Mesenchymal stem cell (in vitro differentiated cells and primary cell): ENCODE measurements at regions not wholly inside any gene's neighbourhood (a gene's known extent, or its start where the extent isn't known, plus 50 kb on each side); places are given as distances from the start of the nearest gene placed in this dataset.

ENCODE experiments used
- DNase-seq: peaks from one replicate; pipeline ENCODE4 v3.0.0-alpha.2; 2013
- H2AFZ ChIP-seq: one replicate; pipeline ENCODE4 v1.6.1; 2013; ENCODE audit warnings: low read depth, mild to moderate bottlenecking, control low read depth, inconsistent platforms, low read length, moderate library complexity
- H2AK5ac ChIP-seq: 2 replicates; pipeline ENCODE4 v1.6.1; 2013; ENCODE audit warnings: low read length, moderate library complexity, mild to moderate bottlenecking, inconsistent platforms; ENCODE audit not compliant: severe bottlenecking
- H2BK120ac ChIP-seq: one replicate; pipeline ENCODE4 v1.6.1; 2013; ENCODE audit warnings: low read depth, mild to moderate bottlenecking, inconsistent platforms, low read length, moderate library complexity
- H2BK12ac ChIP-seq, 2 experiments: one replicate each; pipeline ENCODE4 v1.6.1; 2013; ENCODE audit warnings: inconsistent platforms in 2 of 2, low read length in 2 of 2, mild to moderate bottlenecking in 2 of 2, moderate library complexity in 2 of 2, control low read depth in 1 of 2
- H2BK15ac ChIP-seq: one replicate; pipeline ENCODE4 v1.6.1; 2013; ENCODE audit warnings: mild to moderate bottlenecking, low read depth, inconsistent platforms; ENCODE audit not compliant: poor library complexity, severe bottlenecking
- H2BK5ac ChIP-seq: 2 replicates; pipeline ENCODE4 v1.6.1; 2013; ENCODE audit warnings: low read depth, mild to moderate bottlenecking, low read length, control low read depth, inconsistent platforms; ENCODE audit not compliant: poor library complexity, severe bottlenecking
- H3K14ac ChIP-seq, 2 experiments: one replicate each; pipeline ENCODE4 v1.6.1; 2013; ENCODE audit warnings: inconsistent platforms in 2 of 2, low read length in 2 of 2, control low read depth in 1 of 2, mild to moderate bottlenecking in 1 of 2, moderate library complexity in 1 of 2
- H3K18ac ChIP-seq, 2 experiments: one replicate each; pipeline ENCODE4 v1.6.1; 2013; ENCODE audit warnings: inconsistent platforms in 2 of 2, low read length in 2 of 2, control low read depth in 1 of 2, low read depth in 1 of 2, mild to moderate bottlenecking in 1 of 2
- H3K23ac ChIP-seq, 2 experiments: one replicate each; pipeline ENCODE4 v1.6.1; 2013; ENCODE audit warnings: inconsistent platforms in 2 of 2, low read length in 2 of 2, mild to moderate bottlenecking in 2 of 2, moderate library complexity in 2 of 2, control low read depth in 1 of 2
- H3K27ac ChIP-seq: 2 replicates; pipeline ENCODE4 v1.5.1; 2013; ENCODE audit warnings: mild to moderate bottlenecking, moderate library complexity, low read length, control low read depth, inconsistent platforms; ENCODE audit not compliant: poor library complexity, severe bottlenecking
- H3K27me3 ChIP-seq, 2 experiments: 2 replicates each; pipeline versions ENCODE4 v1.6.1 to v1.7.0; 2013; ENCODE audit warnings: low read length in 2 of 2, mild to moderate bottlenecking in 2 of 2, moderate library complexity in 2 of 2, control low read depth in 1 of 2, inconsistent platforms in 1 of 2; ENCODE audit not compliant: control insufficient read depth in 1 of 2, insufficient read depth in 1 of 2
- H3K36me3 ChIP-seq, 2 experiments: 2 replicates each; pipeline versions ENCODE4 v1.6.1 to v1.7.0; 2013; ENCODE audit warnings: low read length in 2 of 2, control low read depth in 1 of 2, inconsistent platforms in 1 of 2, low read depth in 1 of 2, mild to moderate bottlenecking in 1 of 2; ENCODE audit not compliant: insufficient read depth in 2 of 2, control insufficient read depth in 1 of 2
- H3K4ac ChIP-seq, 2 experiments: one replicate each; pipeline ENCODE4 v1.6.1; 2013; ENCODE audit warnings: inconsistent platforms in 2 of 2, low read length in 2 of 2, mild to moderate bottlenecking in 2 of 2, moderate library complexity in 2 of 2, control low read depth in 1 of 2, low read depth in 1 of 2
- H3K4me1 ChIP-seq: 2 replicates; pipeline ENCODE4 v1.6.1; 2013; ENCODE audit warnings: low read depth, low read length, control low read depth; ENCODE audit not compliant: control insufficient read depth, insufficient read depth
- H3K4me2 ChIP-seq: 2 replicates; pipeline ENCODE4 v1.6.1; 2013; ENCODE audit warnings: low read length, mild to moderate bottlenecking, inconsistent platforms; ENCODE audit not compliant: poor library complexity, severe bottlenecking
- H3K4me3 ChIP-seq, 2 experiments: 2 replicates each; pipeline versions ENCODE4 v1.5.1 to v1.7.0; 2013; ENCODE audit warnings: low read length in 2 of 2, mild to moderate bottlenecking in 2 of 2, control low read depth in 1 of 2, low read depth in 1 of 2; ENCODE audit not compliant: insufficient read depth in 1 of 2
- H3K79me1 ChIP-seq: replicated peaks from 2 replicates; pipeline ENCODE4 v1.6.1; 2013; ENCODE audit warnings: mild to moderate bottlenecking, control low read depth, low read length, inconsistent platforms; ENCODE audit not compliant: poor library complexity, severe bottlenecking
- H3K9ac ChIP-seq: 2 replicates; pipeline ENCODE4 v1.7.0; 2013; ENCODE audit warnings: mild to moderate bottlenecking, low read length, moderate library complexity
- H3K9me3 ChIP-seq: 2 replicates; pipeline ENCODE4 v1.7.0; 2013; ENCODE audit warnings: mild to moderate bottlenecking, low read length; ENCODE audit not compliant: control insufficient read depth
- H4K8ac ChIP-seq: one replicate; pipeline ENCODE4 v1.6.1; 2013; ENCODE audit warnings: inconsistent platforms, mild to moderate bottlenecking, low read length, moderate library complexity
- H4K91ac ChIP-seq: one replicate; pipeline ENCODE4 v1.6.1; 2013; ENCODE audit warnings: mild to moderate bottlenecking, low read length, inconsistent platforms
- WGBS: methylation state at CpG from one replicate; pipeline ENCODE4 v1.1.7; 2013; ENCODE audit warnings: mixed read lengths; 5-methylcytosine and 5-hydroxymethylcytosine counted together

GRCh38 chrY:13026906-13027305 is 122.2 kb downstream of the DDX3Y start:
- Histone ChIP-seq H3K4me3 (no peak overlapping the region), H2BK120ac (no peak overlapping the region), H4K91ac (no peak overlapping the region), H3K27ac (no peak overlapping the region), H2BK5ac (no peak overlapping the region), H3K79me1 (no peaks in the 10 kb centered on the region), H3K14ac (no peak overlapping the region), H3K9ac (no peak overlapping the region), H3K23ac (no peak overlapping the region), H4K8ac (no peak overlapping the region), H3K4ac (no peak overlapping the region), H3K4me2 (no peak overlapping the region), H2BK15ac (no peak overlapping the region), H3K27me3 (no peaks in the 10 kb centered on the region), H3K9me3 (no peaks in the 10 kb centered on the region), H3K4me1 (no peaks in the 10 kb centered on the region), H3K18ac (no peak overlapping the region), H3K36me3 (no peaks in the 10 kb centered on the region), H2AFZ (no peak overlapping the region), H2BK12ac (no peak overlapping the region), H2AK5ac (no peak overlapping the region)
- WGBS, result no CpG with 5 or more reads among the region's 2 CpGs
- DNase-seq, result no peak

GRCh38 chrY:13040232-13040631 is 135.6 kb downstream of the DDX3Y start:
- no peaks in the 10 kb centered on the region for H3K27me3 ChIP-seq
- no peak overlapping the region for H2AK5ac ChIP-seq
- no peak overlapping the region for H3K4ac ChIP-seq
- no peaks in the 10 kb centered on the region for H3K4me1 ChIP-seq
- no peak overlapping the region for H2AFZ ChIP-seq
- H2BK15ac ChIP-seq, result no peak overlapping the region
- H4K8ac ChIP-seq, result no peak overlapping the region
- no peak overlapping the region for H4K91ac ChIP-seq
- no peak overlapping the region for H3K23ac ChIP-seq
- no peak overlapping the region for H2BK12ac ChIP-seq
- WGBS, result 80% methylated on average over 1 of the region's 2 CpGs
- H3K18ac ChIP-seq, result no peak overlapping the region
- no peak overlapping the region for H2BK5ac ChIP-seq
- no peak overlapping the region for H3K27ac ChIP-seq
- no peak overlapping the region for H3K4me3 ChIP-seq
- no peak overlapping the region for H3K14ac ChIP-seq
- no peaks in the 10 kb centered on the region for H3K79me1 ChIP-seq
- H2BK120ac ChIP-seq, result no peak overlapping the region
- DNase-seq, result no peak
- H3K9ac ChIP-seq, result no peak overlapping the region
- no peaks in the 10 kb centered on the region for H3K9me3 ChIP-seq
- H3K4me2 ChIP-seq, result no peak overlapping the region
- no peaks in the 10 kb centered on the region for H3K36me3 ChIP-seq

- no peak overlapping the region for H4K91ac ChIP-seq
- no peak overlapping the region for H2BK5ac ChIP-seq
- no peak overlapping the region for H3K23ac ChIP-seq
- H3K4me2 ChIP-seq, result no peak overlapping the region
- H2BK12ac ChIP-seq, result no peak overlapping the region
- H3K27ac ChIP-seq, result no peak overlapping the region
- no peaks in the 10 kb centered on the region for H3K36me3 ChIP-seq
- no peak overlapping the region for H3K14ac ChIP-seq
- DNase-seq, result no peak
- H3K4me1 ChIP-seq, result no peaks in the 10 kb centered on the region
- H3K18ac ChIP-seq, result no peak overlapping the region
- H3K9ac ChIP-seq, result no peak overlapping the region
- H3K27me3 ChIP-seq, result no peaks in the 10 kb centered on the region
- no peak overlapping the region for H2BK15ac ChIP-seq
- no peak overlapping the region for H2AFZ ChIP-seq
- H3K4ac ChIP-seq, result no peak overlapping the region
- H2BK120ac ChIP-seq, result no peak overlapping the region
- no peak overlapping the region for H2AK5ac ChIP-seq
- H3K9me3 ChIP-seq, result no peaks in the 10 kb centered on the region
- no peak overlapping the region for H4K8ac ChIP-seq
- H3K79me1 ChIP-seq, result no peaks in the 10 kb centered on the region
- H3K4me3 ChIP-seq, result no peak overlapping the region
Observed at GRCh38 chrY:13053501-13053900, 148.8 kb downstream of the DDX3Y start.

GRCh38 chrY:13066372-13066771 is 161.7 kb downstream of the DDX3Y start:
- Histone ChIP-seq H3K14ac (no peak overlapping the region), H3K4me3 (no peak overlapping the region)

More at GRCh38 chrY:13066372-13066771, 161.7 kb downstream of the DDX3Y start:
- no peaks in the 10 kb centered on the region for H3K4me1 ChIP-seq
- H3K4ac ChIP-seq, result no peak overlapping the region
- H2BK5ac ChIP-seq, result no peak overlapping the region
- H2AK5ac ChIP-seq, result no peak overlapping the region
- no peak overlapping the region for H2AFZ ChIP-seq
- no peak overlapping the region for H3K27ac ChIP-seq
- H2BK120ac ChIP-seq, result no peak overlapping the region
- no peak overlapping the region for H2BK15ac ChIP-seq
- H3K4me2 ChIP-seq, result no peak overlapping the region
- no peak overlapping the region for H4K91ac ChIP-seq
- no peak overlapping the region for H3K18ac ChIP-seq
- no peaks in the 10 kb centered on the region for H3K79me1 ChIP-seq
- H3K9ac ChIP-seq, result no peak overlapping the region
- no peaks in the 10 kb centered on the region for H3K9me3 ChIP-seq
- no peak for DNase-seq
- no peak overlapping the region for H4K8ac ChIP-seq
- H3K23ac ChIP-seq, result no peak overlapping the region
- H3K27me3 ChIP-seq, result no peaks in the 10 kb centered on the region
- no peaks in the 10 kb centered on the region for H3K36me3 ChIP-seq
- no peak overlapping the region for H2BK12ac ChIP-seq
